ENCODE measurements at regions not wholly inside any gene's neighbourhood (a gene's known extent, or its start where the extent isn't known, plus 50 kb on each side); places are given as distances from the start of the nearest gene placed in this dataset.

DNA sequence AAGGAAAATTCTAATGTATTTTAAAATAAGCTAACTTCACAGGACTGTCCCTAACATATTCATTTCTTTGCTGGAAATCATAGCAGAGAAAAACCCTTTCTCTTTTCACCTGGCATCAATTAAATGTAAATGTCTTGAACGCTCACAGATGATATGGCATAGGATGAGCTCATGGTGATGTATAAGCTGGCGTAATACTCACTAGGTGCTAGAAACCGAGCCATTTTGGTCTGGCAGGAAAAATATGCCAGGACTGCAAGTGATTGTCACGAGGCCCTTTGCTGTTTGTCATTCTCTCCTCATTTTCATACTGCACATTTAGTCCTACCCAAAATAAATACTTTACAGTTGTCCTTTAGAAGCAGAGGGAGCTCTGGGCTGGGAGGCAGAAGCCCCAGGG, 222.7 kb upstream of the LNX1 start:
- ATAC-seq (no peak), DNase-seq (ENCODE audit: low read depth, low spot score) (no peak)
- no peak for TF ChIP-seq EZH2phosphoT487 (IDR thresholded peaks at IDR 0.05; ENCODE audit: borderline replicate concordance)
- TF ChIP-seq TCF7L2 (IDR thresholded peaks at IDR 0.05; ENCODE audit: borderline replicate concordance, extremely low read depth, insufficient read depth, insufficient read length): no peak
- TF ChIP-seq SP1 (IDR thresholded peaks at IDR 0.05; ENCODE audit: low read depth): no peak
- no peak for TF ChIP-seq POLR2AphosphoS5 (IDR thresholded peaks at IDR 0.05; ENCODE audit: low read depth, low read length)
- TF ChIP-seq, protein P1, sequence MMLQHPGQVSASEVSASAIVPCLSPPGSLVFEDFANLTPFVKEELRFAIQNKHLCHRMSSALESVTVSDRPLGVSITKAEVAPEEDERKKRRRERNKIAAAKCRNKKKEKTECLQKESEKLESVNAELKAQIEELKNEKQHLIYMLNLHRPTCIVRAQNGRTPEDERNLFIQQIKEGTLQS (IDR thresholded peaks at IDR 0.05): no peak
- TF ChIP-seq ZFX (IDR thresholded peaks at IDR 0.05): no peak
- ChIA-PET POLR2A (no interaction called here), RAD21 (ENCODE audit: low non-redundant PET in 1 of 2, low total read pairs in 2 of 2, uncharacterized antibody in 2 of 2, unreplicated experiment in 2 of 2) (no interaction called here), CTCF (no interaction called here)
- intact Hi-C loops (cut with micrococcal nuclease): no loop called here
- Histone ChIP-seq H3K4me2 (ENCODE audit: low read length) (no peak overlapping the region), H3K9me3 (ENCODE audit: control insufficient read depth in 1 of 2, insufficient read depth in 1 of 2, low read depth in 1 of 2, low read length in 2 of 2) (no peaks in the 10 kb centered on the region), H4K20me1 (ENCODE audit: insufficient read depth) (no peaks in the 10 kb centered on the region), H3K9me2 (ENCODE audit: insufficient read depth) (no peaks in the 10 kb centered on the region), H3K79me2 (ENCODE audit: insufficient read depth, low read length) (no peaks in the 10 kb centered on the region), H3K36me3 (ENCODE audit: control insufficient read depth in 1 of 2, insufficient read depth in 2 of 2, low read length in 2 of 2) (no peaks in the 10 kb centered on the region), H3K4me1 (ENCODE audit: control insufficient read depth in 1 of 2, insufficient read depth in 2 of 2, low read length in 2 of 2) (no peaks in the 10 kb centered on the region), H2AFZ (ENCODE audit: low read depth, low read length, poor library complexity, severe bottlenecking) (no peak overlapping the region), H3K4me3 (replicated peaks in 1 of 2; ENCODE audit: low read depth in 1 of 2, low read length in 2 of 2) (no peak overlapping the region), H3K27me3 (ENCODE audit: insufficient read depth, low read length) (peaks cover 13% of the 10 kb centered on the region; the same call in 1 of the 2 replicates), H3K9ac (ENCODE audit: low read length) (no peak overlapping the region), H3K27ac (ENCODE audit: low read depth, low read length) (no peak overlapping the region)
- no TSS peak for BruUV-seq (replicated peaks)

DNA sequence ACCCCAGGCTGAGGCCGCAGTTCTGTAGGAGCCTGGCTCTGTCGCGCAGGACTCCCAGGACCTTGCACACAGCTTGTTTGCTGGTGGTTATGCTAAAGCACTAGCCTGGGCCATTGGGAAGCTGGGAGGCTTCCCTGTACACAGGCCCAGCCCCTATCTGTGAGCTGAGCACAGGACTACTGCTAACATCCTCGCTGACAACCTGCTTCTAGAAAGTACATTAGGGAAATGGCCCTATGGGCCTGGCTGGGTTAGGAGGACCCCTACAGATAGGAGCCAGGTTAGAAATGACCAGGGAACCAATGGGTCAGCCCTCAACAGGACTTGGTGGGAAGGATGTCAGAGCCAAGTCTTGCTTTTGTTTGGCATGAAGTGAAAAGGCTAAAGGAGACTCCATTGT, 219.4 kb upstream of the LNX1 start:
- no peaks in the 10 kb centered on the region for H3K79me2 ChIP-seq (ENCODE audit: insufficient read depth, low read length)
- H3K9me2 ChIP-seq (ENCODE audit: insufficient read depth): no peaks in the 10 kb centered on the region
- ChIA-PET RAD21 (ENCODE audit: low non-redundant PET in 1 of 2, low total read pairs in 2 of 2, uncharacterized antibody in 2 of 2, unreplicated experiment in 2 of 2) (no interaction called here), CTCF (no interaction called here), POLR2A (no interaction called here)
- H3K36me3 ChIP-seq (ENCODE audit: control insufficient read depth in 1 of 2, insufficient read depth in 2 of 2, low read length in 2 of 2): no peaks in the 10 kb centered on the region
- H3K4me3 ChIP-seq (replicated peaks in 1 of 2; ENCODE audit: low read depth in 1 of 2, low read length in 2 of 2): no peak overlapping the region
- no peaks in the 10 kb centered on the region for H3K9me3 ChIP-seq (ENCODE audit: control insufficient read depth in 1 of 2, insufficient read depth in 1 of 2, low read depth in 1 of 2, low read length in 2 of 2)
- no peaks in the 10 kb centered on the region; the same call in 1 of the 2 replicates for H4K20me1 ChIP-seq (ENCODE audit: insufficient read depth)
- TF ChIP-seq POLR2AphosphoS5 (IDR thresholded peaks at IDR 0.05; ENCODE audit: low read depth, low read length) (no peak), FOSL1 (IDR thresholded peaks at IDR 0.05; ENCODE audit: low read depth) (no peak), JUND (IDR thresholded peaks at IDR 0.05) (no peak), SRF (IDR thresholded peaks at IDR 0.05; ENCODE audit: low read depth) (no peak), RAD21 (IDR thresholded peaks at IDR 0.05; ENCODE audit: low read depth) (no peak), TCF7L2 (IDR thresholded peaks at IDR 0.05; ENCODE audit: borderline replicate concordance, extremely low read depth, insufficient read depth, insufficient read length) (no peak), EZH2phosphoT487 (IDR thresholded peaks at IDR 0.05; ENCODE audit: borderline replicate concordance) (no peak), EGR1 (IDR thresholded peaks at IDR 0.05; ENCODE audit: low read depth) (no peak), CEBPB (IDR thresholded peaks at IDR 0.05; ENCODE audit: low read depth) (no peak), CBX3 (IDR thresholded peaks at IDR 0.05; ENCODE audit: low read depth) (no peak), EZH2 (IDR thresholded peaks at IDR 0.05) (no peak), ZFX (IDR thresholded peaks at IDR 0.05) (no peak)
- TF ChIP-seq, protein P2, sequence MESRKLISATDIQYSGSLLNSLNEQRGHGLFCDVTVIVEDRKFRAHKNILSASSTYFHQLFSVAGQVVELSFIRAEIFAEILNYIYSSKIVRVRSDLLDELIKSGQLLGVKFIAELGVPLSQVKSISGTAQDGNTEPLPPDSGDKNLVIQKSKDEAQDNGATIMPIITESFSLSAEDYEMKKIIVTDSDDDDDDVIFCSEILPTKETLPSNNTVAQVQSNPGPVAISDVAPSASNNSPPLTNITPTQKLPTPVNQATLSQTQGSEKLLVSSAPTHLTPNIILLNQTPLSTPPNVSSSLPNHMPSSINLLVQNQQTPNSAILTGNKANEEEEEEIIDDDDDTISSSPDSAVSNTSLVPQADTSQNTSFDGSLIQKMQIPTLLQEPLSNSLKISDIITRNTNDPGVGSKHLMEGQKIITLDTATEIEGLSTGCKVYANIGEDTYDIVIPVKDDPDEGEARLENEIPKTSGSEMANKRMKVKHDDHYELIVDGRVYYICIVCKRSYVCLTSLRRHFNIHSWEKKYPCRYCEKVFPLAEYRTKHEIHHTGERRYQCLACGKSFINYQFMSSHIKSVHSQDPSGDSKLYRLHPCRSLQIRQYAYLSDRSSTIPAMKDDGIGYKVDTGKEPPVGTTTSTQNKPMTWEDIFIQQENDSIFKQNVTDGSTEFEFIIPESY (IDR thresholded peaks at IDR 0.05; ENCODE audit: extremely low read depth, insufficient replicate concordance, low read length): no peak
- TF ChIP-seq, protein P3, sequence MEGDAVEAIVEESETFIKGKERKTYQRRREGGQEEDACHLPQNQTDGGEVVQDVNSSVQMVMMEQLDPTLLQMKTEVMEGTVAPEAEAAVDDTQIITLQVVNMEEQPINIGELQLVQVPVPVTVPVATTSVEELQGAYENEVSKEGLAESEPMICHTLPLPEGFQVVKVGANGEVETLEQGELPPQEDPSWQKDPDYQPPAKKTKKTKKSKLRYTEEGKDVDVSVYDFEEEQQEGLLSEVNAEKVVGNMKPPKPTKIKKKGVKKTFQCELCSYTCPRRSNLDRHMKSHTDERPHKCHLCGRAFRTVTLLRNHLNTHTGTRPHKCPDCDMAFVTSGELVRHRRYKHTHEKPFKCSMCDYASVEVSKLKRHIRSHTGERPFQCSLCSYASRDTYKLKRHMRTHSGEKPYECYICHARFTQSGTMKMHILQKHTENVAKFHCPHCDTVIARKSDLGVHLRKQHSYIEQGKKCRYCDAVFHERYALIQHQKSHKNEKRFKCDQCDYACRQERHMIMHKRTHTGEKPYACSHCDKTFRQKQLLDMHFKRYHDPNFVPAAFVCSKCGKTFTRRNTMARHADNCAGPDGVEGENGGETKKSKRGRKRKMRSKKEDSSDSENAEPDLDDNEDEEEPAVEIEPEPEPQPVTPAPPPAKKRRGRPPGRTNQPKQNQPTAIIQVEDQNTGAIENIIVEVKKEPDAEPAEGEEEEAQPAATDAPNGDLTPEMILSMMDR (IDR thresholded peaks at IDR 0.05 in 2 of 3, conservative IDR thresholded peaks at IDR 0.05 in 1 of 3; ENCODE audit: borderline replicate concordance in 1 of 3, insufficient read depth in 1 of 3, low read depth in 2 of 3, low read length in 2 of 3): no peak
- TF ChIP-seq, protein P1 (IDR thresholded peaks at IDR 0.05): no peak
- no peaks in the 10 kb centered on the region for H3K4me1 ChIP-seq (ENCODE audit: control insufficient read depth in 1 of 2, insufficient read depth in 2 of 2, low read length in 2 of 2)
- no peak overlapping the region for H2AFZ ChIP-seq (ENCODE audit: low read depth, low read length, poor library complexity, severe bottlenecking)
- no TSS peak for BruUV-seq (replicated peaks)
- ATAC-seq (no peak), DNase-seq (ENCODE audit: low read depth, low spot score) (no peak)
- H3K27me3 ChIP-seq (ENCODE audit: insufficient read depth, low read length): peaks cover 30% of the 10 kb centered on the region
- no peak overlapping the region for H3K9ac ChIP-seq (ENCODE audit: low read length)
- intact Hi-C loops (cut with micrococcal nuclease): no loop called here
- H3K4me2 ChIP-seq (ENCODE audit: low read length): no peak overlapping the region
- H3K27ac ChIP-seq (ENCODE audit: low read depth, low read length): no peak overlapping the region

All from HCT116 (cell line).